WTC11 (cell line): ENCODE measurements at regions not wholly inside any gene's neighbourhood (a gene's known extent, or its start where the extent isn't known, plus 50 kb on each side); places are given as distances from the start of the nearest gene placed in this dataset.

Source experiments
- ATAC-seq: fragments of 200-7000 bp; cut with Tn5 transposase; 2 replicates; pipeline ENCODE4 v1.10.0; 2021; ENCODE audit warnings: mild to moderate bottlenecking, moderate library complexity
- CTCF ChIA-PET: fragments of 300-600 bp; sonication (Branson Sonifier 250); formaldehyde crosslinking; loops from one replicate; lab custom pipeline; 2021; ENCODE audit warnings: antibody characterized with exemption; lab: Charles Lee
- POLR2A ChIA-PET: fragments of 350-600 bp; sonication (Branson Sonifier 250); formaldehyde crosslinking; loops from one replicate; lab custom pipeline; 2021; ENCODE audit warnings: antibody characterized with exemption; lab: Charles Lee
- DNase-seq: peaks from one replicate; pipeline ENCODE4 v3.0.0; 2021; ENCODE audit warnings: low spot score
- H3K27ac Mint-ChIP-seq: 2 replicates; pipeline ENCODE4 v1.8.0; 2021; ENCODE audit warnings: mixed read lengths
- H3K27me3 Mint-ChIP-seq: 2 replicates; pipeline ENCODE4 v1.8.0; 2021; ENCODE audit warnings: low read depth, mild to moderate bottlenecking, moderate library complexity, mixed read lengths
- H3K36me3 Mint-ChIP-seq: 2 replicates; pipeline ENCODE4 v1.8.0; 2021; ENCODE audit warnings: mixed read lengths
- H3K4me1 Mint-ChIP-seq: 2 replicates; pipeline ENCODE4 v1.8.0; 2022; ENCODE audit warnings: mixed read lengths
- H3K4me3 Mint-ChIP-seq: 2 replicates; pipeline ENCODE4 v1.8.0; 2021; ENCODE audit warnings: mild to moderate bottlenecking, moderate library complexity, mixed read lengths
- H3K9me3 Mint-ChIP-seq: 2 replicates; pipeline ENCODE4 v1.8.0; 2021; ENCODE audit warnings: mixed read lengths
- AFF4 ChIP-seq: sonication (generic); formaldehyde crosslinking; IDR thresholded peaks from 2 replicates; pipeline ENCODE4 v1.8.1; 2023; ENCODE audit warnings: mild to moderate bottlenecking, missing genetic modification reagents, borderline replicate concordance
- CREB1 ChIP-seq: sonication (generic); formaldehyde crosslinking; IDR thresholded peaks from 2 replicates; pipeline ENCODE4 v1.8.0; 2023; ENCODE audit warnings: mild to moderate bottlenecking, missing genetic modification reagents
- CREM ChIP-seq: sonication (generic); formaldehyde crosslinking; IDR thresholded peaks from 2 replicates; pipeline ENCODE4 v1.8.1; 2022; ENCODE audit warnings: mild to moderate bottlenecking, missing genetic modification reagents, moderate library complexity
- FOXP1 ChIP-seq: sonication (generic); formaldehyde crosslinking; IDR thresholded peaks from 2 replicates; pipeline ENCODE4 v1.8.0; 2022; ENCODE audit warnings: missing genetic modification reagents, mild to moderate bottlenecking, moderate library complexity, borderline replicate concordance
- GRHL2 ChIP-seq: fragments of 250-450 bp; sonication (Bioruptor Pico); IDR thresholded peaks from 2 replicates; pipeline ENCODE4 v1.8.0; 2022; ENCODE audit warnings: mild to moderate bottlenecking, moderate library complexity; ENCODE audit not compliant: insufficient replicate concordance, severe bottlenecking
- JAZF1 ChIP-seq: fragments of 250-450 bp; sonication (Bioruptor Pico); IDR thresholded peaks from 2 replicates; pipeline ENCODE4 v1.9.0; 2021; ENCODE audit warnings: moderate library complexity, mild to moderate bottlenecking, inconsistent platforms
- MXD4 ChIP-seq: fragments of 250-450 bp; sonication (Bioruptor Pico); IDR thresholded peaks from 2 replicates; pipeline ENCODE4 v1.8.0; 2021; ENCODE audit warnings: mild to moderate bottlenecking, moderate library complexity, borderline replicate concordance
- MYBL2 ChIP-seq: sonication (generic); formaldehyde crosslinking; IDR thresholded peaks from 2 replicates; pipeline ENCODE4 v1.8.1; 2023; ENCODE audit warnings: mild to moderate bottlenecking, moderate library complexity, missing genetic modification reagents
- NFYB ChIP-seq: sonication (generic); formaldehyde crosslinking; conservative IDR thresholded peaks from 2 replicates; pipeline ENCODE4 v1.8.0; 2022; ENCODE audit warnings: low read depth, missing genetic modification reagents
- RELA ChIP-seq: sonication (generic); formaldehyde crosslinking; IDR thresholded peaks from 2 replicates; pipeline ENCODE4 v1.8.1; 2022; ENCODE audit warnings: missing genetic modification reagents, mild to moderate bottlenecking, borderline replicate concordance
- RORB ChIP-seq: fragments of 250-450 bp; sonication (Bioruptor Pico); IDR thresholded peaks from 2 replicates; pipeline ENCODE4 v1.9.0; 2021; ENCODE audit warnings: mild to moderate bottlenecking
- SOX15 ChIP-seq: fragments of 250-450 bp; sonication (Bioruptor Pico); IDR thresholded peaks from 2 replicates; pipeline ENCODE4 v1.9.0; 2021; ENCODE audit warnings: mild to moderate bottlenecking
- TP53 ChIP-seq: sonication (generic); formaldehyde crosslinking; IDR thresholded peaks from 2 replicates; pipeline ENCODE4 v1.8.1; 2023; ENCODE audit warnings: mild to moderate bottlenecking, missing genetic modification reagents
- USF2 ChIP-seq: sonication (generic); formaldehyde crosslinking; IDR thresholded peaks from 2 replicates; pipeline ENCODE4 v1.8.1; 2023; ENCODE audit warnings: mild to moderate bottlenecking, missing genetic modification reagents, moderate library complexity
- ZNF263 ChIP-seq: sonication (generic); formaldehyde crosslinking; IDR thresholded peaks from 2 replicates; pipeline ENCODE4 v1.8.1; 2022; ENCODE audit warnings: low read depth, mild to moderate bottlenecking, moderate library complexity, missing genetic modification reagents
- ZNF396 ChIP-seq: fragments of 250-450 bp; sonication (Bioruptor Pico); IDR thresholded peaks from 2 replicates; pipeline ENCODE4 v1.8.0; 2021; ENCODE audit warnings: mild to moderate bottlenecking, moderate library complexity, borderline replicate concordance
- ZNF416 ChIP-seq: fragments of 250-450 bp; sonication (Bioruptor Pico); IDR thresholded peaks from 2 replicates; pipeline ENCODE4 v1.9.0; 2021; ENCODE audit warnings: mild to moderate bottlenecking, inconsistent platforms
- ZSCAN18 ChIP-seq: fragments of 250-450 bp; sonication (Bioruptor Pico); IDR thresholded peaks from 2 replicates; pipeline ENCODE4 v2.1.2; 2022; ENCODE audit warnings: mild to moderate bottlenecking, moderate library complexity
- TF ChIP-seq, protein P1 (sequence below): fragments of 250-450 bp; sonication (Bioruptor Pico); conservative IDR thresholded peaks from 2 replicates; pipeline ENCODE4 v1.9.0; 2021; ENCODE audit warnings: mild to moderate bottlenecking
- TF ChIP-seq, protein P2 (sequence below): fragments of 250-450 bp; sonication (Bioruptor Pico); IDR thresholded peaks from 2 replicates; pipeline ENCODE4 v1.9.0; 2021; ENCODE audit warnings: mild to moderate bottlenecking
- TF ChIP-seq, protein P3 (sequence below): fragments of 200-600 bp; IDR thresholded peaks from 2 replicates; pipeline ENCODE4 v1.8.0; 2022; ENCODE audit warnings: antibody characterized with exemption

GRCh38 chr3:124601190-124601589 lies 129.1 kb upstream of the UMPS start:
- H3K36me3 Mint-ChIP-seq, result no peaks in the 10 kb centered on the region
- POLR2A ChIA-PET, result no interaction called here
- H3K27ac Mint-ChIP-seq, result no peak overlapping the region
- H3K4me1 Mint-ChIP-seq, result peaks cover 5% of the 10 kb centered on the region
- no peak overlapping the region for H3K4me3 Mint-ChIP-seq
- DNase-seq (no peak), ATAC-seq (no peak)
- H3K9me3 Mint-ChIP-seq, result no peaks in the 10 kb centered on the region
- CTCF ChIA-PET, result interaction anchor here (0.9 kb wide), 2 partner anchors 36 to 88 kb away, joined by 3 to 5 read pairs; no protein-coding TSS in a partner anchor
- no peaks in the 10 kb centered on the region for H3K27me3 Mint-ChIP-seq
- no peak for TF ChIP-seq MYBL2
- TF ChIP-seq, protein P1, sequence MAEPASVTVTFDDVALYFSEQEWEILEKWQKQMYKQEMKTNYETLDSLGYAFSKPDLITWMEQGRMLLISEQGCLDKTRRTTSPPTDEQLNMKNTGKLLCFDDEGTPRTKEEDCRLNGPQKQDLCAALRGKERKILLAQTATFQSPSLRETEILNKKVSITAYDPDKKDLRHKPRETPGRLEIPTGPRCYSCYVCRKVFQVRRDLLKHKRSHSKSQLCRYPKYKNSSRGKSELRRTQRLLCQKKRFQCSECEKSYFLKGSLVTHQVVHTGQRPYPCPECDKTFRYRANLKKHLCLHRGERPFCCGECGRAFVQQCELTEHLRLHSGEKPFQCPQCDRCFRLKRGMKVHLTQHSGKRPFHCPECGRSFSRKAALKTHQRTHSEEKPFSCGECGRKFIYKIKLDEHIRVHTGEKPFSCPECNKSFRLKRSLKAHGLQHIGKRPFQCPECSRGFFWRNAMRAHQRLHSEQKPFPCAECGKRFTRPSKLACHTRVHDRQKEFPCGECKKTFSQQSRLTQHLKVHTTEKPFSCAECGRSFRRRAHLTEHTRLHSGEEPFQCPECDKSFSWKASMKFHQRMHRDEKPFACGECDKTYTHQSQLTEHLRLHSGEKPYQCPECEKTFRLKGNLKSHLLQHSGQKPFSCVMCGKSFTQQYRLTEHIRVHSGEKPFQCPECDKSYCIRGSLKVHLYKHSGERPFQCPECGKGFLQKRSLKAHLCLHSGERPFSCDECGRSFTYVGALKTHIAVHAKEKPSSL (CRISPR knock-in tag), result no peak
- TF ChIP-seq CREB1, result no peak
- TF ChIP-seq NFYB (CRISPR knock-in tag), result no peak
- TF ChIP-seq GRHL2 (CRISPR knock-in tag), result no peak
- no peak for TF ChIP-seq FOXP1 (CRISPR knock-in tag)
- no peak for TF ChIP-seq ZNF416 (CRISPR knock-in tag)
- TF ChIP-seq MXD4, result no peak

- H3K36me3 Mint-ChIP-seq, result no peaks in the 10 kb centered on the region
- CTCF ChIA-PET, result no interaction called here
- POLR2A ChIA-PET, result no interaction called here
These were observed 127.1 kb upstream of the UMPS start for GRCh38 chr3:124602980-124603627.

More at GRCh38 chr3:124602980-124603627, 127.1 kb upstream of the UMPS start:
- Mint-ChIP-seq H3K27ac (no peak overlapping the region), H3K4me1 (peaks cover 5% of the 10 kb centered on the region), H3K27me3 (no peaks in the 10 kb centered on the region), H3K9me3 (no peaks in the 10 kb centered on the region), H3K4me3 (no peak overlapping the region)
- DNase-seq, result no peak
- TF ChIP-seq, protein P2, sequence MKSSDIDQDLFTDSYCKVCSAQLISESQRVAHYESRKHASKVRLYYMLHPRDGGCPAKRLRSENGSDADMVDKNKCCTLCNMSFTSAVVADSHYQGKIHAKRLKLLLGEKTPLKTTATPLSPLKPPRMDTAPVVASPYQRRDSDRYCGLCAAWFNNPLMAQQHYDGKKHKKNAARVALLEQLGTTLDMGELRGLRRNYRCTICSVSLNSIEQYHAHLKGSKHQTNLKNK (CRISPR knock-in tag), result no peak
- no peak for TF ChIP-seq USF2 (CRISPR knock-in tag)
- no peak for TF ChIP-seq AFF4 (CRISPR knock-in tag)
- no peak for TF ChIP-seq CREM
- TF ChIP-seq RORB (CRISPR knock-in tag), result no peak
- TF ChIP-seq SOX15 (CRISPR knock-in tag), result no peak
- TF ChIP-seq ZNF396 (CRISPR knock-in tag), result no peak
- TF ChIP-seq, protein P3, sequence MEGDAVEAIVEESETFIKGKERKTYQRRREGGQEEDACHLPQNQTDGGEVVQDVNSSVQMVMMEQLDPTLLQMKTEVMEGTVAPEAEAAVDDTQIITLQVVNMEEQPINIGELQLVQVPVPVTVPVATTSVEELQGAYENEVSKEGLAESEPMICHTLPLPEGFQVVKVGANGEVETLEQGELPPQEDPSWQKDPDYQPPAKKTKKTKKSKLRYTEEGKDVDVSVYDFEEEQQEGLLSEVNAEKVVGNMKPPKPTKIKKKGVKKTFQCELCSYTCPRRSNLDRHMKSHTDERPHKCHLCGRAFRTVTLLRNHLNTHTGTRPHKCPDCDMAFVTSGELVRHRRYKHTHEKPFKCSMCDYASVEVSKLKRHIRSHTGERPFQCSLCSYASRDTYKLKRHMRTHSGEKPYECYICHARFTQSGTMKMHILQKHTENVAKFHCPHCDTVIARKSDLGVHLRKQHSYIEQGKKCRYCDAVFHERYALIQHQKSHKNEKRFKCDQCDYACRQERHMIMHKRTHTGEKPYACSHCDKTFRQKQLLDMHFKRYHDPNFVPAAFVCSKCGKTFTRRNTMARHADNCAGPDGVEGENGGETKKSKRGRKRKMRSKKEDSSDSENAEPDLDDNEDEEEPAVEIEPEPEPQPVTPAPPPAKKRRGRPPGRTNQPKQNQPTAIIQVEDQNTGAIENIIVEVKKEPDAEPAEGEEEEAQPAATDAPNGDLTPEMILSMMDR, result no peak
- TF ChIP-seq TP53 (CRISPR knock-in tag), result no peak
- no peak for TF ChIP-seq ZNF263 (CRISPR knock-in tag)
- no peak for TF ChIP-seq RELA (CRISPR knock-in tag)
- TF ChIP-seq ZSCAN18, result no peak
- no peak for TF ChIP-seq JAZF1 (CRISPR knock-in tag)
- ATAC-seq, result no peak
